HG02870 (cell line): ENCODE measurements at regions not wholly inside any gene's neighbourhood (a gene's known extent, or its start where the extent isn't known, plus 50 kb on each side); places are given as distances from the start of the nearest gene placed in this dataset.

Source experiments
- ATAC-seq: cut with Tn5 transposase; IDR thresholded peaks from one replicate; pipeline ENCODE4 v1.9.1; 2021; ENCODE audit warnings: mild to moderate bottlenecking, moderate library complexity; ENCODE audit not compliant: unreplicated experiment

DNA sequence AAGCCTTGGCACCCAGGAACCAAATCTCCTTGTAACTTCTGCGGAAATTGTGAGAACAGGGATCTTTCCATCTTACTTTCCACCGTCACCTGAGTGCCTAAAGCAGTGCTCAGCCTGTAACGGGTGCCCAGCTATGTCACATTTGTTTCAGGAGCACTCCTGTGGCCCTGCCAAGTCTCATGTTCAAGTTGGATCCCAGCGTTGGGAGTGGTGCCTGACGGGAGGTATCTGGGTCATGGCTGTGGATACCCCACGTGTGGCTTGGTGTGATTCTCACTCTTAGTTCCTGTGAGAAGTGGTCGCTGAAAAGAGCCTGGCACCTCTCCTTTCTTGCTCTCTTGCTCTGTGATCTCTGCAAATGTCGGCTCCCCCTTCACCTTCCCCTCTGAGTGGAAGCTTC lies 114.9 kb downstream of the UQCRFS1 start:
- no peak for ATAC-seq

DNA sequence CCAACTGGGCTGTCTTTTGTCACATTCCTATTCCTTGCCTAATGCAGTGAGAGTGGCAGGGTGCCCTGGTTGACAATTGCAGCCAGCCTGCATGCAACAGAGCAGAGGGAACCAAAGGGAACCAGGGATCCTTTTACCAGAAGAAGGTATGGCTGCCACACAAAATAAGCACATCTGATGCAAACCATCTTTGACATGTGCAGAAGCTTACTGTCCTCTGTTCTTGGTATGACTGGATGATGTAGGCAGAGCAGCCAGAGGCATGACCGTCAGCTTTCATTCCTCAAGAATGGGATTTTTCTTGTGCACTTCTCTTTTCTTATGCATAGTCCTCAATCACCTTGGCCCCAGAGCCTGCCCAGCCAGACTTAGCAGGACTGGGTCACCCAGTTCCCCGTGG lies 116.1 kb downstream of the UQCRFS1 start:
- ATAC-seq, result no peak

DNA sequence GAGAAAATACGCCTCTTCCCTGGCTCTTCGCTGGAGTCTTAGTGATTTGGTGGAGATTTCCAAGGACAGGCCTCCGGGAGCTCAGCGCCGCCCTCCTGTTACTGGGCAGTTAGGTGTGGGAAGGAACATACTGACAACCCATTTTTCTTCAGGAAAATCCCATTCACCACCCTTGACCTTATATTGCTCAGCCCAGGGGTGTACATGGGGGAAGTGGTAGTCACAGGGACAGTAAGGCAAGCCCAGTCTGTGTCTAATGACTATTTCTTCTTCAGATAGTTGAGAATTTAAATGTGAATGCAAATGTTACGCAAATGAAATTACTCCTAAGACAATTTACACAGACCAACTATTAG lies 119.4 kb downstream of the UQCRFS1 start:
- no peak for ATAC-seq

DNA sequence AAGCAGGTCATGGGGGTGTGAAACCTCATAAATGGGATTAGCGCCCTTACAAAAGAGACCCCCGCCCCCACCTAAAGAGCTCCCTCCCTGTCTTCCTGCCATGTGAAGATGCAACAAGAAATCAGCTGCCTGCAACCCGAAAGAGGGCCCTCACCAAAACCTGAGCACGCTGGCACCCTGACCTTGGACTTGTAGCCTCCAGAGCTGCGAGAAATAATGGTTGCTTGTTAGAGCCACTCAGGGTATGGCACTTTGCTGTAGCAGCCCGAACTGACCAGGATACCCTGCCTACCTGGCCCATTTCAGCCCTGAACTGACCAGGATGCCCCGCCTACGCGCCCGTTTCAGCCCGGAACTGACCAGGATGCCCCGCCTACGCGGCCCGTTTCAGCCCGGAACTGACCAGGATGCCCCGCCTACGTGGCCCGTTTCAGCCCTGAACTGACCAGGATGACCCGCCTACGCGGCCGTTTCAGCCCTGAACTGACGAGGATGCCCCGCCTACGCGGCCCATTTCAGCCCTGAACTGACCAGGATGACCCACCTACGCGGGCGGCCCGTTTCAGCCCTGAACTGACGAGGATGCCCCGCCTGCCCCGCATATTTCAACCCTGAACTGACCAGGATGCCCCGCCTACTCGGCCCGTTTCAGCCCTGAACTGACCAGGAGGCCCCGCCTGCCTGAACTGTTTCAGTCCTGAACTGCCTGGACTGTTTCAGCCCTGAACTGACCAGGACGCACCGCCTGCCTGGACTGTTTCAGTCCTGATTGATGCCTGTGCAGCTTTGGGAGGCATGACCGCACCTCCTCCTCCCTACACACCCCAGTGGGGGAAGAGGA lies 120.0 kb downstream of the UQCRFS1 start:
- no peak for ATAC-seq

DNA sequence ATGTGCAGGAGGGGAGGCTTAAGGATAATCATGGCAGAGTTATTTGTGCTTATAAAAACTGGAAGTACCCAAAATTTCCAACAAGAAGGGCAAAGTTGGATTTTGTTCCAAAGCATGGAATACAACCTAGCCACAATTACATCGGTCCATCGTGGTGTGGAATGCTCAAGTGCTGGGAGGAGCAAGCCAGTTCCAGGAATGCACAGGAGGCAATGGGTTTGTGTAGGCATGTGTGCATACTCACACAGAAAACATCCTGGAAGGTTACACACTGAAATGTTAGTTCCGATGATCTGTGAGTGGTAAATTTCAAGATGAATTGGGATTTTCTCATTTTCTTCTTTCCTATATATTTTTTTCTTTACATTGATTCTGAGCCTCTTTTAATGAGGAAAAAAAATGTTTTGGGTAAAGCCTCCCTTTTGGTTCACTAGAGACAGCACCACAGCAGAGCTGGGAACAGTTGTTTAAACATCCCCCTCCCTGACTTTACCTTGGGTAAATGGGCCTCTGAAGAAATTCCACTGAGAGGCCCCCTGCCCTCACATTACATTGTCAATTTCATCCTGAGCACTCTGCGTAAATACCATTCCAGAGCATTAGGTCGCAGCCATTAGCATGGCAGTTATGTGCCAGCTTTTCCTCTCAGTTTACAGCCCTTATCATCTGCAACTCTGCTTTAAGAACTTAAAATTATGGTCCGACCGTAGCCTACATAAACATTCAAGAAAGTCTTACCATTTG lies 122.0 kb downstream of the UQCRFS1 start:
- ATAC-seq, result no peak

DNA sequence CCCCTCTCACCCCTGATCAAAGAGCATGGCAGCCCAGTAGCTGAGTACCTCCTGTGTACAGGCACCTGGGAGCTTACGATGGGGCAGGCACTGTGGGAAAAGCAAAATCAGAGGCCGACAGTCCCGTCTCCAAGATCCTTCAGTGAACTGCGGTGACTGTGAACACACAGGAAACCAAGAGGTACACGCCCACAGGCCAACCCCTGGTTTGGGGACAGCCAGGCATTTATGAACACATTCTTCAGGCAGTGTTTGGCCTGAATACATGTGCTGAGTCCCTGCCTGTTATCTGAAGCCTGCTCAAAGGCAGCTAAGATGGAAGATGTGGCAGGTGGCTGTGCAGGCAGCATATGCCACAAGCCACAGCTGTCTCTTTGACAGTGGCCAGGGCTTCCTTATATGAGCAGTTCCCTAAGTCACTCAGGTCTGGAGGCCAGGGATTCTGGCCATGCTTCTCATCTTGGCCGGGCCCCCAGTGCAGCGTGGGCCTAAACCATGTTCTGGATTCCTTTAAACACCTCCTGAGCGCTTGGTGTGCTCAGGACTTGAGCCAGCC lies 123.6 kb downstream of the UQCRFS1 start:
- no peak for ATAC-seq

DNA sequence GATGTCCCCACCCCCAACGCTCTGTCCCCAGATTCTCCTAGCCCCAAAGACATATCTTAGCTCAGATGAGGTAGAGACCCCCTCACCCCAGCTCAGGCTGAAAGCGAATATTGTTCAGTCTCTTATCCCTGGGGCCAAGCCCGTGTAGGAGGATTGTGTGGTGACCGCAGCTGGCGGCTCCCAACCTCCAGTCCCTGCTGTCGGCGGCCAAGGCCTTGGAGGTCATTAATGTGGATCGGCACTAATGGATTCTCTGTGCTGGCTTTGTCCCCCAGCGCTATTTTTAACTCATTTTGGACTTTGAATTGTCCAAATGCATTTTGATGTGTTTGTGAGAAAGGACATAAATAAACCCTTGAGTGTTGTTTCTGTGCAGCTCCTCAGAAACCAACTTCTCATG lies 124.2 kb downstream of the UQCRFS1 start:
- ATAC-seq, result no peak

DNA sequence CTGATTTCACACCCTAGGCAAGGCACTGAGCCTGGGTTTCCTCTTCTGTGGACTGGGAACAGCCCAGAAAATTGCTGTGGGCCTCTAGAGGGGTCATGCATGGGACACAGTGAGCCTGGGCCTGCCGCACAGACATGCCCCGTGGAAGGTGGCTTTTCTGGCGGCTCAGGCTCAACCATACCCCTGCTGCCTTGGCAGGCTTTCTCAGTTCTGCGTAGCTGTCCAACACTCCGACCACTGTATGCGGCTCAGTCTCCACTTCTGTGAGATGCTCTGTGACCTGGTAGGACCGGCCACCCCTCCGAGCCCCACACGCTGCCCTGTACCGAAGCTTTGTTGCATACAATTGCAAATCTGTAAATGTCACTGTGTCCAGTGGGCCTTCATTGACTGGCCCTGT lies 126.3 kb downstream of the UQCRFS1 start:
- ATAC-seq, result no peak

DNA sequence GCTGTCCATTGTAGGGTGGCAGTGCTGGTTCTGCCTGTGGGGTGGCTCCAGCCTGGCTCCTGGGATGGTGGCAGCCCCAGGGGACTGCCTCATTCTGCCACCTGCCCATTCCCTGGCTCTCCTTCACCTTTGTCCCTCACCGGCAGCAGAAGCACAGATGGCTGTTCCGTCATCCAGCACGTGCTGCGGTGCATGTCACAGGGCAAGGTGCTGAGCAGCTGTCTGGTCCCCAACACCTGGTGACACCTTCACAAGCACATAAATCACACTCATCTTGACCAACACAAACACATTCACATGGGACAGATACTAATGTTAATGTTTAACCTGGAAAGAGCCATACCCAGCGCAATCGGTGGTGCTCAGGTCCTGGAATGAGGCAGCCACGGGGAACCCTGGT lies 126.8 kb downstream of the UQCRFS1 start:
- ATAC-seq, result no peak

DNA sequence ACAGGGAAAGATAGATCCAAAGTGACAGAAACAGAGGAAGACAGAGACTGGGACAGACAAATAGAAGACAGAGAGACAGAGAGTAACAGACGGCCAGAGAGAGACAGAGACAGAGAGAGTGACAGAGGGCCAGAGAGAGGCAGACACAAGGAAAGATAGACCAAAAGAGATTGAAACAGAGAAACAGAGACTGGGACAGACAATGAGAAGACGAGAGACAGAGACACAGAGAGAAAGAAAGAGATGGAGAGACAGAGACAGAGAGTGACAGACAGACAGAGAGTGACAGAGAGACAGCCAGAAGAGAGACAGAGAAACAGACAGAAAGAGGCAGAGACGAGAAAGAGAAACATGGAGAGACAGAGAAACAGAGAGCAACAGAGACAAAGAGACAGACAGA lies 127.3 kb downstream of the UQCRFS1 start:
- no peak for ATAC-seq

DNA sequence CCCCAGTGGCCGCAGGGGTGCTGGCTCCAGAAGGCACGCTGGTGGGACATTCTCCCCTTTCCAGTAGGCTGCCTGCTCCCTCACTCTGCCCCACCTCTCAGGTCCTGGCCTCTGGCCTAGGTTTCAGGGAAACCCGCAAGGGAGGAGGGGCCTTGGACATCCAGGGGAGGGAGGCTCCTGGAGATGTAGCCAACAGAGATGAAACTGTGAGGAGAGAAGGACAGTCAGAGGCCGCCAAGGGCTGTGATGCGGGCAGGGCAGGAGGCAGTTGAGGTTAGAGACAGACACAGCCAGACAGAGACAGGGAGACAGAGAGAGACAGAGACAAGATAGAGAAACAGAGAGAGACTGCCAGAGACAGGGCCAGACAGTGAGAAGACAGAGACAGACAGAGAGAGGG lies 127.7 kb downstream of the UQCRFS1 start:
- no peak for ATAC-seq

DNA sequence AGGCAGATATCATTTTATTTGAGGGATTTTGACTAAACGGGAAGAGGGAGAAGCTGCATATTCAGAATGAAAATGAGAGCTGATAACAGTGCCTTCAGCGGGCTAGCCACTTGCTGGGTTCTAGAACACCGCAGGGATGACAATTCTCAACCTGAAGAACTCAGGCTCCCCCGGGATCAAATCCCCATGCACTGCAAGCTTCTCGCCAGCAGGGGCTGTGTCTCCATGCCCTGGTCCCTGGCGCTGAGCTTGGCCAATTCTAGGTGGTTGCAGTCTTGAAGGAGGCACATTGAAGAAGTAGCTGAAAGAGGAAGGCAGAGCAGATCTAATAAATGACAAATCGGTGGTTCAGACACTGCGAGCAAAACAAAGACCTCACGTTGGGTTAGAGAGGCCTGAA lies 128.7 kb downstream of the UQCRFS1 start:
- no peak for ATAC-seq

DNA sequence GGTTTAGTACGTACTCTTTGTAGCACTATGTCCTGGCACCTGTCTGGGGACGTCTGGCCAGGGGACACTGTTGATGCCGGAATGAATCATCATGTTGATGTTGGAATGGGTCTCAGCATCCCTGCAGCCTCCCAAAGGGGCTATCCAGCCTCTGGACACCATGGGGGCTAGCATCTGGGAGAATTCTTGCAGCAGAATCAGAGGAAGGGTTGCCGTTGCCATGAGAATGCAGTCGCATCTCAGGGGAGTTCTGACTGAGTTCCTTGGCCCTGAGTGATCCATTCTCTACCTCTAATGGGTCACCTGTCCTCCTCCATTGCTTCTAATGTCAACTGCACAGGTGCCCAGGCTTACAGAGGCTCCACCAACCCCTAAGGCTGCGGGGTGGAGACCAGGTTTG lies 129.1 kb downstream of the UQCRFS1 start:
- ATAC-seq, result no peak

DNA sequence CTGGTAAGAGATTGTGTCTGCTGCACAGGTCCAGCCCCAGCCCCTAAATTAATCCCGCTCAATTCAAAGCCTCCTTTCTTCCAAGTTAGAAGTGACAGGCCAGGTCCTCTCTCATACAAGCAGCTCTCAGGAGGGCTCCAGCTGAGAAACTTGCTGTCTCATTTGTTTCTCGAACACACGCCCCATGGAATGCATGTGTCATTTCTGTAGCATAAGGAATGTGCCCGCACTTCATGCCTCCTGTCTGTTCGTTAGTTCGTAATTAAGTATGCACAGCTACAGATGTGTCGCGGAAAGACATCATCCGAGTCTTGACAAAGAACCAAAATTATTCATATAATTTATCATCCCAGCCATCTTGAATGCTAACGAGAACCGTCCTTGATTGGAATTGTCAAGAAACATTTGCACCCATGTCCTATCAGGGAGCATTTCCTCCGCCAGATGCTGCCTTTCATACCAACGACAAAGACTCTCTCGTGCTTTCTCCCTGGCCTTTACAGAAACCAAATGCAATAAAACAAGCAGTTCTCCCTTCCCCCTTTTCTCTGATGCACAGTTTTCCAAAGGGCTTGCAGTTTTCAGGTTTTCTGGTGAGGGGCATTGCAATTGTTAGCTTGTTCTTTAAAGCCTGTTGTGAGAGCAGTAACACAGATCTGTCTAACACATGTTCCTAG lies 133.5 kb downstream of the UQCRFS1 start:
- ATAC-seq, result no peak

DNA sequence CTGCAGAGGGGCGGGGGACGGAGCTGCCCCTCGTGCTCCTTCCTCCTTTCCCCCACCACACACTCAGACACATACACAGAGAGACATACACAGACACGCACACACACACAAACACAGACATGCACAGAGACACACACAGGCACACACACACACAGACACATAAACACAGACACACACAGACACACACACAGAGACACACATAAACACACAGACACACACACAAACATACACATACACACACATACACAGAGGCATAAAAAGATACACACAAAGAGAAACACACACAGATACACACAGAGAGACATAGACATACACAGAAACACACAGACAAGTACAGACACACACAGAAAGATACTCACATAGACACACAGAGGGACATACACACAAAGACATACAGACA lies 136.0 kb downstream of the UQCRFS1 start:
- no peak for ATAC-seq

DNA sequence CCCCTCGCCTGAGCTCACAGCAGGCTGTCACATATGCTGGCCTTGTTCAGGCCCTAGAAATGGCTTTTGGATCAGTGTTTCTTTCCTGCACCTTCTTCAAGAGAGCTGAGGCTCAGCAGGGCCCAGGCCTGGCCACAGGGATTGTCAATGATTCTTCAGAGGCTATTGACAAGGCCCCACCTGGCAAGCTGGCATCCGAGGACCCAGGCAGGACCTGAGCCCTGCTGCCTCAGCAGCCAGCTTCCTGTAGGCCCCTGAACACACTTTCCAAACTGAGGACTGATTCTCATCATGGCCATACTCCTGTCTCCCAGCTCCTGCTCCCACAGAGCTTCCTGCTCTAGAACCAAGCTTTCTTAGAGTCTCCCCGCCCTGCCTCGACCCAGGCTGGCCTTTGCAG lies 136.8 kb downstream of the UQCRFS1 start:
- no peak for ATAC-seq

DNA sequence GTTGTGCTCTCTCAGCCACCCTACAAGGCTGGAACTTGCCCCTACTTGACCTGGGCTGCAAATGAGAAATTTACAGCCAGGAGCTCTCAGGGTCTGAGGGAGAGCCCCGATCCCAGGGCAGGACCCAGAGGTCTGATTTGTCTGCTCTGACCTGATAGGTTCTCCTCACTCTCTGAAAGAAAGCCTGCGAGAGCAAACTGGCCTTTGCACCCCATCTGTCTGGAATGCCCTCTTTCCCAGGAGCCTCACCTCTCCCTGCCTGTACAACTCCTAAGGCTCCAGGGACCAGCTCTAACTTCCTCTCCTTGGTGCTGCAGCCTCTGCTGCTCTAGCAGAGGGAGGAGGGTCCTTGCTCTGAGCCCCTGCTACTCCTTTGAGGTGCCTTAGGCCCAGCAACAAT lies 137.8 kb downstream of the UQCRFS1 start:
- ATAC-seq, result no peak

DNA sequence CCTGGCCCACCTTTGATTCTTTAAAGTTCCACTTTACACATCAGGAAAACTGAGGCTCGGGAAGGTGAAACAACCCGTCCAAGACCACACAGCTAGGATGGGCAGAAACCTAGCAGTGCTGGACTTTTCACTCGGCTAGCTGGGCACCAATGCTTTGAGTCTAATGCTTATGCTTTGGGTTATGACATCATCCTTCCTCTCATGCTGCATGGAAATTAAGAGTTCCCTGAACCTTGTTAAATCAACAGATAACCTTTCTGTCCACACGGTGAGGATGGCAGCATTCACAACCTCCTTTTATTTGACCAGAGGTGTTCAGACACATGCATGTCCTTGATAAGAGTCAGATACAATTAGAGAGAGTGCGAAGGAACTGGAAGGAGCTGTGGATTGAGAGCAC lies 138.4 kb downstream of the UQCRFS1 start:
- ATAC-seq, result no peak

DNA sequence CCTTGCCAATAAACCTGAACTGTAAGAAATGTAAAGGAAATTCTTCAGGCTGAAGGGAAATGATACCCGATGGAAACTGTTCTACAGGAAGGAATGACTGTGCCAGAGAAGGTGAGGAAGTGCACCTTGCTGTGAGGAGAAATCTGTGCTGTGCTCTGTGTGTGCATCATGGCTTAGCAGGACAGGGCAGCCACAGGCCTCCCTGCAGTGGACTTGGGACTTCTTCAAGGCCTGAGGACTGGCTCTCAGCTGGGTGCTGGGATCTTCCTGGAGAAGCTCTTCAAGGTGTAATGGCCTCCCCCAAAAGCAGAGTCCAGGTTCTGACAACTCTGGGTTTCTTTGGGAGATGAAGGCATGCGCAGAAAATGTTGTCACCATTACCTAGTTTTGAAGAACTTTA lies 145.1 kb downstream of the UQCRFS1 start:
- ATAC-seq, result no peak

DNA sequence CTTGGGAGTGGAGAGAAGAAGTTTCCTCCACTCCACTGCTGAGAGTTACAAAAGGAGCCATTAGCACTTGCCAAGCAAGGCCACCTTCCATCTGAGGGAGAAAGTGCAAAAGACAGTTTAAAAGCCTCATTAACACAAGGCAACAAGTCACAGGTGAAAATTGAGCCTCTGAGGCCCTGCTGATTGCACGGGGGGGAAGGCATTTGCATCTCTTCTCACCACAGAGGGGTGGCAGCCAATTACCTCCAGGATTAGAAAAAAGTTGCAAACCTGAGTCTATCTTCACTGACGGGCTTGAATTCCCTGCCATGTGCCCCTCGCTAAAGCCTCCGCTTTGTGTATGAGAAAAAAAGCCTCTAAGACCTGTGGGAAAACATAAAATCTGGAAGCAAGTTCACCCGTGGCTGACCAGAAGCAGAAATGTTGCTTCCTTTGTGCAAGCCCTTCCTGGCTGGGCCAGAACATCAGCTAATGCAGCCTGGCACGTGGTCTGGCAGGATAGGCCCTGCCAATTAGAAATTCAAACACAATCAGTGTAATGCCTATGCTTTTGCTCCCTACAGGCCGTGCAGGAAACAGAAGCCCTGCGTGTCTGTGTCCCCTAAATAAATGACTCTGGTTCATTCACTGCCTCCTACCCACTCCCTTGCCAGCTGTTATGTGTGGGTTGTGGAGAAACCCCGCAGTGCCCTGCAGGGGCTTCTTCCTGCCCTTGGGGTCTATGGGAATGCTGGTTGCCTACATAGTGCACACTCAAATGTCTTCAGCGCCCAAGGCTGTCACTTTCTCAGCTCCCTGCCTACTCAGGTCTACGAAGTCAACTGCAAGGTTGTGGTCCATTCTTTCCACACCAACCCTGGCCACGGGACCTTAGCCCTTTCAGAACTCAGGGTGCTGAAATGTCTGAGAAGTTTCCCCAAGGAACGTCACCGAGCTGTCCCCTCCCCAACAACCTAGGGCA lies 150.2 kb downstream of the UQCRFS1 start:
- no peak for ATAC-seq
